Activated T-cell treated with anti-CD3 and anti-CD28 coated beads, Interleukin-2, amount 50 U/mL, for 72 hours (primary cell): ENCODE measurements at regions not wholly inside any gene's neighbourhood (a gene's known extent, or its start where the extent isn't known, plus 50 kb on each side); places are given as distances from the start of the nearest gene placed in this dataset.
"Not testable (repeated sequence)": the region's sequence is repeated elsewhere in the genome, so short reads cannot be mapped to it uniquely, and the experiment has no call there.

Experiments
- ATAC-seq, 2 donors: fragments of 150-1000 bp; cut with Tn5 transposase; replicated peaks in 1 of 2; 2 replicates each; pipeline ENCODE4 v1.10.0; 2021; ENCODE audit warnings: moderate library complexity in 2 of 2, mild to moderate bottlenecking in 1 of 2
- DNase-seq, 2 donors: peaks; one replicate each; pipeline ENCODE4 v3.0.0; 2021 to 2022; ENCODE audit warnings: mixed read lengths in 1 of 2
- H3K27ac Mint-ChIP-seq: one replicate; pipeline ENCODE4 v1.8.0; 2022; ENCODE audit warnings: mild to moderate bottlenecking, moderate library complexity, mixed read lengths
- H3K27me3 Mint-ChIP-seq: one replicate; pipeline ENCODE4 v1.8.0; 2022; ENCODE audit warnings: low read depth, mixed read lengths
- H3K36me3 Mint-ChIP-seq, 2 donors: one replicate each; pipeline ENCODE4 v1.8.0; 2022; ENCODE audit warnings: mixed read lengths in 2 of 2, mild to moderate bottlenecking in 1 of 2; ENCODE audit not compliant: insufficient read depth in 2 of 2
- H3K4me1 Mint-ChIP-seq: one replicate; pipeline ENCODE4 v1.8.0; 2022; ENCODE audit warnings: low read depth, mixed read lengths
- H3K4me3 Mint-ChIP-seq, 2 donors: one replicate each; pipeline ENCODE4 v1.8.0; 2022; ENCODE audit warnings: mild to moderate bottlenecking in 2 of 2, mixed read lengths in 2 of 2, moderate library complexity in 2 of 2
- H3K9me3 Mint-ChIP-seq, 2 donors: one replicate each; pipeline ENCODE4 v1.8.0; 2022; ENCODE audit warnings: mixed read lengths in 2 of 2

DNA sequence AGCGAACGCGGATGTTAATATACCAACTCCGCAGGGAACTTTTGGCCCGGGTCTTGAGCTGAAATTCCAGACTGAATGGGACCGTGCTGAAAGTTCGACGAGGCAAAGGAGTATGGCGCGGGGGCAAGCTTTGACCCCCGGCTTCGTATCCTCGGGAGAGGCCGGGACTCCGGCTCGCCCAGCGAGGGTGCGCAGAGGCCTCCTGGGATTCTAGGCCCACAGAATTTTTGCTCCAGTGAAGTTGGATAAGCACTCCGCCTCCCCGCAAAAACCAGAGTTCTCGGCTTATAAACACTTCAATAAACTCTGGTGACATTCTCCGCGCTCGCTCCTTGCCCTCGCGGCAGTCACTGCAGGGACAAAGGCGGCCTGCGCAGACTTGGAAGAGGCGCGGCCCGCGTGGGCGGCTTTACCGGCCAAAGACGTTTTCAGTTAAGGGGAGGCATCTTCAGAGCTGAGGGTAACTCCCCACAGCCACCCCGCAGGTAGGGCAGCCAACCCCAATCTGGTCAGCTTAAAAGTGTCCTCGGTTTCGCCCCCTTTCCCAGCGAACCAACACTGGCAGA is 112.6 kb downstream of the KCNRG start:
- H3K36me3 Mint-ChIP-seq: peaks cover 1 to 4% of the 10 kb centered on the region in 2 donors
- H3K9me3 Mint-ChIP-seq: no peaks in the 10 kb centered on the region
- H3K27ac Mint-ChIP-seq: no peak overlapping the region
- H3K4me3 Mint-ChIP-seq: peak overlapping the region; percentile 87 to 97
- ATAC-seq (no peak), DNase-seq (no peak)
- H3K4me1 Mint-ChIP-seq: peaks cover 74% of the 10 kb centered on the region
- peaks cover 41% of the 10 kb centered on the region for H3K27me3 Mint-ChIP-seq

DNA sequence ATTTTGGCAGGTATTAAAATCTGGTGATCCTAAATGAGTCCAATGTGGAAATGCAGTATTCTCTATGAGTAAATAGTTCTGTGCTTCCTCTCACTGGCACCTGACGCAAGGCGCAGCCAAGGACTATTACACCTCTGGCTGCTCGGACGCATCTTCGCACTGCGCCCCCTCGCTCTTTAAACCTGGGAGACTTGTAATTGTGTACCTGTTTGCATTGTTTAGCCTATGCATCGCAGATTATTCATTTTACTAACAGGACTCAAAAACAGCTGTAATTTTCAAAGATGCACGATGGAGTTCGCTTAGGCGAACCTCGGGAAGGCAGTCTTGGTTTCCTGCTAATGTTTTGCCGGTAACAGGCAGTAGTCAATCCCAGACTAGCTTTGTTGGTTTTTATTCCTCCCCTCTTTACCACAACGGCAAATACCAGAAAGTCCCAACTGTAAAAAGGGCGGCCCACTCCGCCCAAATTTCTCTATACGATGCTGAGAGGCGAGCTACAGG is 113.2 kb downstream of the KCNRG start:
- DNase-seq: peak in 1 of 2 donors; percentile 42
- ATAC-seq: no peak

DNA sequence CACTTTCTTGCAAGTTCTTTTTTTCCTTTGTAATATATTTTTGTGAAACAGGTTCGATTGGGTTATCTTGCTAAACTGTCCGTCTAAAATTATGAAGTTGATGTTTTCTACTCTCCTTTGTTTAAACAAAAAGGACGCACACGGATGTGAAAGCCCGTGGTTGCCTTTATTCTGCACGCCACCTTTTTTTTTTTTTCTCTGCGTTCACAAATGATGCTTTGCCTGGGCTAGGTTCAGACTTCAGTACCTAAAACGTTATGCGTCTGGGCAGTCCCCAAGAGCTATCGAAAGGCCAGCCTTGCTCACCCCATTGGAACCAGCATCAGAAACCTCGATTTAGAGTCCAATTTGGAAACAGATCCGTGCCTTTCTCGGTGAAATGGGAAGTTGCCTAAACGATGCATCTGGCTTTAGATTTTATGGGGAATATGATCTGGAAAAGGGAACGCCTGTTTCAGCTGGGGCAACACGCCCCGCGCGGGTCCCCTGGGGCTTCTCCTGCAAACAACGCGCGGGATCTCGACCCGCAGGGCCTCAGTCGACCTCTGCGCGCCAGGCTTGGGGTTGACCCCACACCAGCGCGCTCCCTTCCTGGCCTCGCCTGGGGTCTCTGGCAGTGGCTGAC is 113.9 kb downstream of the KCNRG start:
- Mint-ChIP-seq H3K36me3 (peaks cover 0 to 4% of the 10 kb centered on the region in 2 donors), H3K27ac (peak overlapping the region; percentile 89), H3K4me1 (peaks cover 67% of the 10 kb centered on the region), H3K4me3 (peak overlapping the region; percentile 87 to 97), H3K9me3 (no peaks in the 10 kb centered on the region), H3K27me3 (peaks cover 47% of the 10 kb centered on the region)
- peak; percentile 14 to 20 for ATAC-seq
- DNase-seq: peak in 1 of 2 donors; percentile 35

More for the DNA sequence above, 113.2 kb downstream of the KCNRG start:
- peaks cover 1 to 4% of the 10 kb centered on the region in 2 donors for H3K36me3 Mint-ChIP-seq
- H3K4me1 Mint-ChIP-seq: peaks cover 70% of the 10 kb centered on the region
- H3K27ac Mint-ChIP-seq: peak overlapping the region; percentile 89
- H3K9me3 Mint-ChIP-seq: no peaks in the 10 kb centered on the region
- peaks cover 42% of the 10 kb centered on the region for H3K27me3 Mint-ChIP-seq
- H3K4me3 Mint-ChIP-seq: peak overlapping the region; percentile 87 to 97

DNA sequence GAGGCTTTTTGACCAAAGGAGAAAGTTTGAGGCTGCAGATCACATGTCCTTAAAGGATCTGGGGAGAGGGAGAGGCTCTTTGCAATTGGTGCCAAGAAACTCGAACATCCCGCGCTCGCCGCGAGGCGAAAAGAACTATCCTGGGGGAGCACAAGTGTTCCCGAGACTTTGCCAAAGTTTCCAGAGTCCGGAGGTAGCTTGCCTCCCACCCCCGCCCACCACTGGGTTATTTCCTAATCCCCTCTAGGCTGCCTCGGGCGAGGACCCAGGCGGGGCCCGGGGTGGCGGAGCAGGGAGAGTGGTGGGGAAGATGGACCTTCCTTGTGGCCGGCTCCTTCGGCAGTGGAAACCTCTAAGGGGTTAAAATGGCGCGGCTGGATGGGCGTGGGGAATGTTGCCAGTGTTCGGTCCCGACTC is 114.5 kb downstream of the KCNRG start:
- Mint-ChIP-seq H3K9me3 (no peaks in the 10 kb centered on the region), H3K27ac (no peak overlapping the region), H3K27me3 (peaks cover 53% of the 10 kb centered on the region), H3K36me3 (peaks cover 0 to 4% of the 10 kb centered on the region in 2 donors), H3K4me1 (peaks cover 67% of the 10 kb centered on the region), H3K4me3 (peak overlapping the region; percentile 87 to 97)
- ATAC-seq (no peak), DNase-seq (no peak)

DNA sequence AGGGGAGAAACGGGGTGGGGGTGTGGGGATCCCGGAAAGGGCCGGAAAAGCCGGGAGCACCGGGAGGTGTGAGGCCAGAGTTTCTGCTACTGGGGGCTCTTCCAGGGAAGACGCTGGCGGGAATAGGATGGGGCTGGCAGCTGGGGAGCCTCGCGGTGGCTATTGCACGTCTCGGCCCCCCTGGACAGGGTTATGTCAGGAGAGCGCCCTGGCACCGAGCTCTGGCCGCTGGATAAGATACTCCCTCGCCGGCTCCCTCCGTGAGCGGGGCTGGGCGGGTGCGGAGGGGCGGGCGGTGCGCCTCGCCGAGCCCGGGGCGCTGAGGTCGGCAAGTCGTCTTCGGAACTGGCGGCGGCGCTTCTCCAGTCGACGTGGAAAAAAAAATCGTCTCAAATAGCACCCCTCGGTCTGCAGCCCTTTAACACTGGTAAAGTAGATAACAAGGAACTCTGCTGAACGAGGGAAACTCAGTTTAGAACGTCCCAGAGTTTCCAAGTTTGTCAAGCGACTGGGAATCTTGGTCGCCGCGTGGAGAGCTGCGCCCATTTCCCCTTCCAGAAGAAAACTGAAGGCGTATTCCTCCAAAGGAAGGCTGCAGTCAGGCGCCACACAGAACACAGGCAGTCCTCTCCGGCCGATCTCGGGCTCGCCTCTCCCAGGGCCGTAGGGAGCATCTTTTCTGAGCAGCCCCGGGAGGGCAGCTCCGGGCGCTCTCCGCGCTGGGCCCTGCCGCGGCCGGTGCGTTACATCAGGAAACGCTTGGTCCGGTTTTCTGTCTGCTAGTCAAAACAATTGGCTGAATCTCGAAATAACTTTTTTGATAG is 115.1 kb downstream of the KCNRG start:
- peak in 1 of 2 donors; percentile 26 for DNase-seq
- peaks cover 56% of the 10 kb centered on the region for H3K27me3 Mint-ChIP-seq
- ATAC-seq: peak; percentile 25 to 27

DNA sequence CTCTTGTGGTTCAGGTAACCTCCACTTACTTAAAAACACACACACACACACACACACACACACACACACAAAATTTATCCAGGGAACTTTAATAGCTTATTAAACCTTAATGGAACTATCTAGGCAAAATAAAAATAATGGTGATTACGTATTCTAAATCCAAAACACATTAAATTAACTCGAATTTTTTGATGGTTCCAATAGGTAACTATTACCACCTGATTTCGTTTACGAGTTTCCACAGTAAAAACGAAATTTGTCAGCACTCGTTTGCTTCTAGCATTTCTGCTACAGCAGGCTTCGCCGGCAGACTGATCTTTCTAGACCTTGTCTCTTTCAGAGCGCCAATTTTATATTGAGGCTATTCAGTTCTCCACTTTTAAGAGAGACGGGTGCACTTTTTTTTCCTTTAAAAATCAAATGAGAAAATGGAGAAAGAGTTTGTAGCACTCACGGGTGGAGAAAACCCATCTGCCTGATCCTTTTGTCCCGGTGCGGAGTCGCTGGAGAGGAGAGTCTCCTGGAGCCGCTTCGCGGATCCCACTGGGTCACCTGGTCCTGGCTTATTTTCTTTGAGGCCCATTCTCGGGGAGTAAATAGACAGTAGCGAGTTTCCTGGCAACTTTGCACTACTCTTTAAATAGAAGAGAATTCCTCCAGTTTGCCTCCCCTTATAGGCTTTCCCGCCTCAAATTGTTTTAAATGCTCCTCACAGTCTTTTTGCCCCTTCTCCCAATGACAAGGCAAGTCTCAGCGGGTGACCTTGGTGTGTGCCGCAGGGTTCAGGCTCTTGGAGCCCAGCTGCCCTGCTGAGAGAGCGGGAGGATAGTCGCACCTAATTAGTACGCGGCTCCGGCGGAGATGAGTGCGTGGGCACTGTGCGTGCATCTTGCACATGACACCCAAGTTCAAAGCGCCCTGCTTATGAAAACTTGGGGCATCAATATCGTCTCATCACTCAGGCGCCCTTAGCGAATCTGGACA is 117.0 kb downstream of the KCNRG start:
- no peaks in the 10 kb centered on the region for H3K9me3 Mint-ChIP-seq

More for the DNA sequence above, 115.1 kb downstream of the KCNRG start:
- peaks cover 0 to 4% of the 10 kb centered on the region in 2 donors for H3K36me3 Mint-ChIP-seq
- H3K27ac Mint-ChIP-seq: no peak overlapping the region
- peaks cover 67% of the 10 kb centered on the region for H3K4me1 Mint-ChIP-seq
- H3K4me3 Mint-ChIP-seq: peak overlapping the region; percentile 87 to 97
- H3K9me3 Mint-ChIP-seq: no peaks in the 10 kb centered on the region

DNA sequence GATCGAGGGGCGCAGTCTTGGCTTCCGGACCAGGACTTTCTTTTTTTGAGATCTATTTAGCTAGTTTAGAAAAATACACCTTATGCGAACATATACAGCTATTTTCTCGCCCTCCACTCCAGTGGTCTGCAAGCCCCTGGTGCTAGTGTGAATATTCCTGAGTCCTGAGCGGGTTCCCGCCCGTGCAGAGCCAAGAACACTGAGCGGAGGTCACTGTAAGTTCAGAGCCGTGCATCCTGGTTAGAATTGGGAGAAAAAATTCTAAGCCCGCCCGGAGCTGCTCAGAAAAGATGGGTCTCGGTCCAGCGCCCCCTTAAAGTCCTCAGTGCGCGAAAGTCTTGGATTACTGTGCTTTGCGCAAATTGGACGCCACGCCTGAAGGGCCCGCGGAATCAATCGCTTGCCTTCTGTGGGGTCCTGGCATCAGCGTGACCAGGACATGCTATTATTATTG is 117.7 kb downstream of the KCNRG start:
- ATAC-seq (no peak), DNase-seq (no peak)
- Mint-ChIP-seq H3K27ac (no peak overlapping the region), H3K36me3 (no peaks in the 10 kb centered on the region), H3K4me3 (peak overlapping the region; percentile 87 to 97), H3K27me3 (peaks cover 54% of the 10 kb centered on the region), H3K9me3 (no peaks in the 10 kb centered on the region), H3K4me1 (peaks cover 48% of the 10 kb centered on the region)

More for the DNA sequence above, 117.0 kb downstream of the KCNRG start:
- Mint-ChIP-seq H3K4me1 (peaks cover 54% of the 10 kb centered on the region), H3K27me3 (peaks cover 50% of the 10 kb centered on the region), H3K36me3 (peaks cover 0 to 2% of the 10 kb centered on the region in 2 donors), H3K4me3 (peak overlapping the region; percentile 87 to 97), H3K27ac (peak overlapping the region; percentile 54)
- peak in 1 of 2 donors; percentile 26 for DNase-seq
- no peak for ATAC-seq

DNA sequence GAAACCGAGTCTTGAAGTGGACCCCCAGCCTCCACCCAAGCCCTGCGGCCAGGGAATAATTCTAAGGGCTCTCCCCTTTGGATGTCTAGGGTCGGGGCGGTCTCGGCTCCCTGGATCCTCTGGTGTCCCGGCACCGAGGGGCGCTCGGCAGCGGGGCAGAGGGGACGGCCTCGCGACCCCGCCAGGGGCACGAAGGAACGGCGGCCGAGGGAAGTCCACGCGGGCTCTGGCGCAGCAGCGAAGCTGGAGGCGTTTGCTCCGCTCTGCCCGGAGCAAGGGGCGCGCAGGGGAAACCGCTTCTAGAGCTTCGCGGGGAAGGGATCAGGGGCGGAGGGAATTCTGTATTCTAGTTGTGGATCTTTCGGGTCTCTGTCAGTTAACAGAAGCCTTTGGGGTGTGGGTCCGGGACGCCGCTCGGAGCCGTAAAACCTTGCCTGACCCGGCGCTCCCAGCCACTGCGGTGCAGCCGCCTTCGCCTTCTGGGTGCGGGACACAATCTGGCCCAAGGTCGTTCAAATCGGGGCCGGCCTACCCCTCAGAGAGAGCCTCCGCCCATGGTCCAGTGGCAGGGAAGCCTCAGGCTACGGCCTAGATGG is 118.2 kb downstream of the KCNRG start:
- H3K27ac Mint-ChIP-seq: no peak overlapping the region
- peaks cover 42% of the 10 kb centered on the region for H3K4me1 Mint-ChIP-seq
- DNase-seq (no peak), ATAC-seq (no peak)
- H3K4me3 Mint-ChIP-seq: no peak overlapping the region
- no peaks in the 10 kb centered on the region for H3K36me3 Mint-ChIP-seq
- H3K27me3 Mint-ChIP-seq: peaks cover 53% of the 10 kb centered on the region
- no peaks in the 10 kb centered on the region for H3K9me3 Mint-ChIP-seq

DNA sequence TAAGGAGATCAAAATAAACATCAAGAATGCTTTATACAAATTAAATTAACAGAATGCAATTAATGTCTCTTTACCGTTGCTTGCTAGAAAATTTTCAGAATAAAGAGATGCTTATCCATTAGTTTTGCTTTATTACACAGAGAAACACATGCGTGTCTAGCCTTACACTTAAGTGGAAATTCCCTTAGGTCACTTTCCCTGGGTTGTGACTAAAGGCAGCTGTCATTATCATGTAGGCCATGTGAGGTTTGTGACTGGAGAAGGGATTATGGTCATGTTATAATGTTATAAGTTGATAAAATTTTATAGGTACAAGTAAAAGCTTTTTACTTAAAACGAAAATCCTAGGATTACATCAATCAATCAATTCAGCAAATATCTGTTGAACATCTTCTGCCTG is 121.0 kb downstream of the KCNRG start:
- Mint-ChIP-seq H3K4me3 (no peak overlapping the region), H3K36me3 (no peaks in the 10 kb centered on the region), H3K4me1 (peaks cover 33% of the 10 kb centered on the region), H3K27me3 (peaks cover 50% of the 10 kb centered on the region), H3K9me3 (no peaks in the 10 kb centered on the region), H3K27ac (no peak overlapping the region)
- ATAC-seq (no peak), DNase-seq (no peak)

DNA sequence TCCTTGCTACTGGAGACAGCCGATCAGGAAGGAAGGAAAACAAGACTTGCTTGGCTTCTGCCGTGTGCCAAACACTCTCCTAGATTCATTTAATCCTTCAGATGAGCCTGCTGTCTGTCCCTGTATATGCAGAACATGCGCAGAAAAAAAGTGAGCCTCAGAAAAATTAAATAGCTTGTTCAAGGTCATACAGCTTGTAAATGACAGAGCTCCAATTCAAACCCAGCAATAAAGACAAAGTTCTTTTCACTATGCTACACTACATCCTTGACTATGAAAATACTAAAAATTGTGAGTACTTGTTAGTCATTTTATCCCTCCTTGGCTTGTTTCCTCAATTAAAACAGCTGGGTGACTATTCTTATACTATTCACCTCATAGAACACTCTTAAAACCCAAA is 121.4 kb downstream of the KCNRG start:
- Mint-ChIP-seq H3K4me1 (peaks cover 28% of the 10 kb centered on the region), H3K27me3 (peaks cover 50% of the 10 kb centered on the region), H3K9me3 (no peaks in the 10 kb centered on the region), H3K36me3 (no peaks in the 10 kb centered on the region), H3K4me3 (no peak overlapping the region), H3K27ac (no peak overlapping the region)
- ATAC-seq (no peak), DNase-seq (no peak)

DNA sequence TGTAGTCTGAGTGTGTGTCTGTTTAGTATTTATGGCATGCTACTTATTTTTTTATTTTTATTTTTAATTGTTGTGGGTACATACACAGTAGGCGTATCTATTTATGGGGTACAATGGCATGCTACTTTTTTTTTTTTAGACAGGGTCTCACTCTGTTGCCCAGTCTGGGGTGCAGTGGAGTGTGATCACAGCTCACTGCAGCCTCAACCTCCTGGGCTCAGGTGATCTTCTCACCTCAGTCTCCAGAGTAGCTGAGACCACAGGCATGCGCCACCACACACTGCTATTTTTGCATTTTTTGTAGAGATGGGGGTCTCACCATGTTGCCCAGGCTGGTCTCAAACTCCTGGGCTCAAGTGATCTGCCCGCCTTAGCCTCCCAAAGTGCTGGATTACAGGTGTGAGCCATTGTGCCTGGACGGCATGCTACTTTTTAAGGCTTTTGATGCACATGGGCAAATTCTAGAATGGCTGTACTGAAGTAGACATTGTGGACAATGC is 124.2 kb downstream of the KCNRG start:
- H3K9me3 Mint-ChIP-seq, DNase-seq, ATAC-seq, H3K27ac Mint-ChIP-seq, H3K4me3 Mint-ChIP-seq, H3K36me3 Mint-ChIP-seq: not testable (repeated sequence)
- Mint-ChIP-seq H3K4me1 (peaks cover 14% of the 10 kb centered on the region), H3K27me3 (peaks cover 38% of the 10 kb centered on the region)

DNA sequence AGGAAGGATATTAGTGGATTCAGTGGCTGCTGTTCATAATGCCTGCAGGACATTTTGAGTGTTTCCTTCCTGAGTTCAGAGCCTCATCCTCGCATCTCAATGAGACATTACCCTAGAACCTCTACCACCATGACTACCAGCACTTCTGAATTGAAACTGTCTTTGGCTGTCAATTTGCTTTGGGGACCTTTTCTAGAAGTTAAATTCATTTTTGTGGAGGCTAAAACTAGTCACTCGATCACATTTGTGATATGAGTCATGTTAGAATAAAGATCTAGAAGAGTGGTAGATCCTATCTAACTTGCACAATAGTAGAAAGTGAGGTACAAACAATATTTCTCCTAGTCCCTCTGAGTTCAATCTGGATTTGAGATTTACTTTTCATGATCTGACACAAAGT is 124.9 kb downstream of the KCNRG start:
- no peak overlapping the region for H3K27ac Mint-ChIP-seq
- no peak for DNase-seq
- H3K4me3 Mint-ChIP-seq: no peak overlapping the region
- ATAC-seq: peak; percentile 91 to 94
- no peaks in the 10 kb centered on the region for H3K9me3 Mint-ChIP-seq
- no peaks in the 10 kb centered on the region for H3K36me3 Mint-ChIP-seq
- H3K4me1 Mint-ChIP-seq: peaks cover 14% of the 10 kb centered on the region
- H3K27me3 Mint-ChIP-seq: peaks cover 33% of the 10 kb centered on the region
